HL-60 (cell line): ENCODE measurements at regions not wholly inside any gene's neighbourhood (a gene's known extent, or its start where the extent isn't known, plus 50 kb on each side); places are given as distances from the start of the nearest gene placed in this dataset.

Source experiments
- GABPA ChIP-seq: IDR thresholded peaks from 2 replicates; pipeline ENCODE4 v1.6.1; 2012; ENCODE audit warnings: low read depth
- POLR2AphosphoS5 ChIP-seq: IDR thresholded peaks from 2 replicates; pipeline ENCODE4 v1.6.1; 2012; ENCODE audit warnings: low read depth
- REST ChIP-seq: IDR thresholded peaks from 2 replicates; pipeline ENCODE4 v1.6.1; 2012; ENCODE audit warnings: low read depth; ENCODE audit not compliant: insufficient replicate concordance
- SPI1 ChIP-seq: IDR thresholded peaks from 2 replicates; pipeline ENCODE4 v1.6.1; 2012; ENCODE audit warnings: low read depth, mild to moderate bottlenecking, borderline replicate concordance
- TF ChIP-seq, protein P1 (sequence below): IDR thresholded peaks from one replicate; pipeline ENCODE4 v1.5.1; 2011; ENCODE audit warnings: low read length, control low read depth, inconsistent platforms; ENCODE audit not compliant: insufficient read depth

GRCh38 chr5:60206234-60206633 is 312.7 kb upstream of the PDE4D start:
- no peak for TF ChIP-seq POLR2AphosphoS5
- TF ChIP-seq, protein P1, sequence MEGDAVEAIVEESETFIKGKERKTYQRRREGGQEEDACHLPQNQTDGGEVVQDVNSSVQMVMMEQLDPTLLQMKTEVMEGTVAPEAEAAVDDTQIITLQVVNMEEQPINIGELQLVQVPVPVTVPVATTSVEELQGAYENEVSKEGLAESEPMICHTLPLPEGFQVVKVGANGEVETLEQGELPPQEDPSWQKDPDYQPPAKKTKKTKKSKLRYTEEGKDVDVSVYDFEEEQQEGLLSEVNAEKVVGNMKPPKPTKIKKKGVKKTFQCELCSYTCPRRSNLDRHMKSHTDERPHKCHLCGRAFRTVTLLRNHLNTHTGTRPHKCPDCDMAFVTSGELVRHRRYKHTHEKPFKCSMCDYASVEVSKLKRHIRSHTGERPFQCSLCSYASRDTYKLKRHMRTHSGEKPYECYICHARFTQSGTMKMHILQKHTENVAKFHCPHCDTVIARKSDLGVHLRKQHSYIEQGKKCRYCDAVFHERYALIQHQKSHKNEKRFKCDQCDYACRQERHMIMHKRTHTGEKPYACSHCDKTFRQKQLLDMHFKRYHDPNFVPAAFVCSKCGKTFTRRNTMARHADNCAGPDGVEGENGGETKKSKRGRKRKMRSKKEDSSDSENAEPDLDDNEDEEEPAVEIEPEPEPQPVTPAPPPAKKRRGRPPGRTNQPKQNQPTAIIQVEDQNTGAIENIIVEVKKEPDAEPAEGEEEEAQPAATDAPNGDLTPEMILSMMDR = no peak
- TF ChIP-seq REST = no peak
- TF ChIP-seq SPI1 = no peak
- no peak for TF ChIP-seq GABPA
